IMR-90 (cell line): ENCODE measurements at regions not wholly inside any gene's neighbourhood (a gene's known extent, or its start where the extent isn't known, plus 50 kb on each side); places are given as distances from the start of the nearest gene placed in this dataset.

ENCODE experiments used
- ATAC-seq: fragments of 200-7000 bp; cut with Tn5 transposase; 2 replicates; pipeline ENCODE4 v1.9.1; 2020; ENCODE audit warnings: low read depth, mild to moderate bottlenecking, moderate library complexity
- BruUV-seq: library from RNA; stranded (reverse); fragments of 400-500 nt; replicated peaks from 2 replicates; lab custom pipeline; 2021; lab: Mats Ljungman, UMichigan
- CTCF ChIA-PET: fragments of 300-600 bp; formaldehyde crosslinking; extraction: SDS; loops from one replicate; lab custom pipeline; 2021; ENCODE audit warnings: antibody characterized with exemption; lab: Yijun Ruan, JAX
- POLR2A ChIA-PET: fragments of 300-600 bp; sonication (Branson Sonifier 250); formaldehyde crosslinking; loops from one replicate; lab custom pipeline; 2022; ENCODE audit warnings: antibody characterized with exemption; ENCODE audit not compliant: unreplicated experiment; lab: Charles Lee
- DNase-seq: peaks from one replicate; pipeline ENCODE4 v3.0.0; 2013
- H2AFZ ChIP-seq: replicated peaks from 2 replicates; pipeline ENCODE3; 2013; ENCODE audit warnings: low read length, mild to moderate bottlenecking; ENCODE audit not compliant: poor library complexity
- H2AK5ac ChIP-seq: 2 replicates; pipeline ENCODE4 v1.6.1; 2013; ENCODE audit warnings: low read depth, low read length, inconsistent platforms
- H2AK9ac ChIP-seq: replicated peaks from 2 replicates; pipeline ENCODE3; 2013; ENCODE audit warnings: mild to moderate bottlenecking, low read depth, low read length, moderate library complexity; ENCODE audit not compliant: poor library complexity
- H2BK120ac ChIP-seq: 2 replicates; pipeline ENCODE4 v1.6.1; 2013; ENCODE audit warnings: low read depth, low read length, inconsistent platforms
- H2BK15ac ChIP-seq: 3 replicates; pipeline ENCODE4 v1.6.1; 2013; ENCODE audit warnings: low read depth, low read length, inconsistent platforms
- H2BK20ac ChIP-seq: 2 replicates; pipeline ENCODE4 v1.6.1; 2013; ENCODE audit warnings: low read depth, mild to moderate bottlenecking, inconsistent platforms, low read length, moderate library complexity
- H2BK5ac ChIP-seq: 2 replicates; pipeline ENCODE4 v1.6.1; 2013; ENCODE audit warnings: mild to moderate bottlenecking, low read depth, low read length, inconsistent platforms; ENCODE audit not compliant: poor library complexity, severe bottlenecking
- H3K14ac ChIP-seq: replicated peaks from 2 replicates; pipeline ENCODE4 v1.6.1; 2013; ENCODE audit warnings: low read depth, low read length, inconsistent platforms
- H3K18ac ChIP-seq: 2 replicates; pipeline ENCODE4 v1.6.1; 2013; ENCODE audit warnings: low read depth, low read length, control low read depth
- H3K23ac ChIP-seq: 2 replicates; pipeline ENCODE4 v1.6.1; 2013; ENCODE audit warnings: low read depth, low read length, inconsistent platforms
- H3K27ac ChIP-seq: 2 replicates; pipeline ENCODE4 v1.5.1; 2013; ENCODE audit warnings: mild to moderate bottlenecking, control low read depth, low read length; ENCODE audit not compliant: insufficient read depth
- H3K27me3 ChIP-seq: 2 replicates; pipeline ENCODE4 v1.6.1; 2013; ENCODE audit warnings: low read length; ENCODE audit not compliant: control insufficient read depth, insufficient read depth
- H3K36me3 ChIP-seq: 2 replicates; pipeline ENCODE4 v1.6.1; 2013; ENCODE audit warnings: low read length, mixed read lengths; ENCODE audit not compliant: control insufficient read depth, insufficient read depth
- H3K4ac ChIP-seq: 2 replicates; pipeline ENCODE4 v1.6.1; 2013; ENCODE audit warnings: low read depth, low read length, inconsistent platforms
- H3K4me1 ChIP-seq: 2 replicates; pipeline ENCODE4 v1.6.1; 2013; ENCODE audit warnings: low read length, mixed read lengths; ENCODE audit not compliant: control insufficient read depth, insufficient read depth
- H3K4me2 ChIP-seq: 2 replicates; pipeline ENCODE4 v1.6.1; 2013; ENCODE audit warnings: low read depth, mild to moderate bottlenecking, control low read depth, low read length, moderate library complexity
- H3K4me3 ChIP-seq: 2 replicates; pipeline ENCODE4 v1.5.1; 2013; ENCODE audit warnings: low read depth, mild to moderate bottlenecking, control low read depth, low read length, moderate library complexity; ENCODE audit not compliant: insufficient read depth
- H3K56ac ChIP-seq: 2 replicates; pipeline ENCODE4 v1.6.1; 2013; ENCODE audit warnings: low read length, inconsistent platforms; ENCODE audit not compliant: insufficient read depth; ENCODE audit errors: extremely low read depth
- H3K79me1 ChIP-seq, 2 experiments: 2 replicates each; pipeline ENCODE4 v1.6.1; 2013; ENCODE audit warnings: low read length in 2 of 2, inconsistent platforms in 1 of 2, low read depth in 1 of 2
- H3K9ac ChIP-seq: 2 replicates; pipeline ENCODE4 v1.6.1; 2013; ENCODE audit warnings: low read depth, low read length, control low read depth
- H3K9me1 ChIP-seq: 2 replicates; pipeline ENCODE4 v1.6.1; 2013; ENCODE audit warnings: low read length, inconsistent platforms; ENCODE audit not compliant: insufficient read depth
- H3K9me3 ChIP-seq: 2 replicates; pipeline ENCODE4 v1.6.1; 2013; ENCODE audit warnings: low read length; ENCODE audit not compliant: control insufficient read depth, insufficient read depth
- H4K20me1 ChIP-seq: 2 replicates; pipeline ENCODE4 v1.6.1; 2013; ENCODE audit warnings: low read length, inconsistent platforms; ENCODE audit not compliant: insufficient read depth
- H4K5ac ChIP-seq: 2 replicates; pipeline ENCODE4 v1.6.1; 2013; ENCODE audit warnings: mild to moderate bottlenecking, low read depth, low read length, control low read depth
- H4K8ac ChIP-seq, 2 experiments: 2 replicates each; pipeline ENCODE4 v1.6.1; 2013; ENCODE audit warnings: low read depth in 2 of 2, low read length in 2 of 2, control low read depth in 1 of 2, inconsistent platforms in 1 of 2
- H4K91ac ChIP-seq: 2 replicates; pipeline ENCODE4 v1.6.1; 2013; ENCODE audit warnings: low read depth, low read length, inconsistent platforms; ENCODE audit not compliant: insufficient read depth
- MAFK ChIP-seq: IDR thresholded peaks from 2 replicates; pipeline ENCODE4 v1.6.1; 2012; ENCODE audit warnings: low read depth, low read length, improper control_type of control experiment
- MAZ ChIP-seq: IDR thresholded peaks from 2 replicates; pipeline ENCODE4 v1.6.1; 2012; ENCODE audit warnings: low read depth, mild to moderate bottlenecking, low read length, improper control_type of control experiment, moderate library complexity, borderline replicate concordance
- WGBS, 2 experiments: methylation state at CpG; one replicate each; pipeline versions ENCODE4 v1.1.5 to v1.1.7; 2013; ENCODE audit warnings: missing lambda C conversion rate in 2 of 2; ENCODE audit not compliant: insufficient read length in 1 of 2; ENCODE audit errors: extremely low coverage in 2 of 2; 5-methylcytosine and 5-hydroxymethylcytosine counted together
- dilution Hi-C: fragments of 300-500 bp; cut with HindIII; formaldehyde crosslinking; loops from one replicate; pipeline ENCODE4 v1.14.3; 2018; ENCODE audit warnings: low sequenced_read_pairs; ENCODE audit not compliant: unreplicated experiment
- in situ Hi-C: fragments of 300-500 bp; cut with MboI; formaldehyde crosslinking; loops from 3 replicates; pipeline ENCODE4 v1.14.3; 2019; ENCODE audit warnings: low sequenced_read_pairs, inconsistent platforms, mixed read lengths
- intact Hi-C: fragments of 100-400 bp; cut with micrococcal nuclease; formaldehyde crosslinking; loops from 2 replicates; pipeline ENCODE4 v1.10.0; 2022
- TF ChIP-seq, protein P1 (sequence below): fragments of 150-350 bp; IDR thresholded peaks from 2 replicates; pipeline ENCODE4 v1.6.1; 2016; ENCODE audit warnings: low read depth, mild to moderate bottlenecking, low read length, moderate library complexity, borderline replicate concordance

DNA sequence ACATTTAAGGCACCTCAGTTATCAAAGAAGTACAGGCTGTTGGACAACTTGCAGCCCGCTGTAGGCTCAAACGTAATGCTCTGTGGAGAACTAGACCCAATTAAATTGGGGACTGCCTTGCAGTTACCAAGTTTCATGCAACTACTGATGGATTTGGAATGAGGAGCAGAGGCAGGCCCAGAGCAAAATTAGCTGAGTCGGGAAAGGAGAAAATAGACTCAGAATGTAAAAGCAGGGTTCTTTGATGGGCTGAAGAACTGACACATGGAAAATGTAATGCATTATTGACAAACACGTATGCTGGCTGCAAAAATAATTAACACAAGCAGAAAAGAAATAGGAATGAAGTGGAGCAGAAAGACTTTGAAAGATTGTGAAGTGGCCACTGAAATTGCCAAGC, 432.7 kb upstream of the HNRNPA3 start:
- Histone ChIP-seq H3K79me1 (no peaks in the 10 kb centered on the region), H3K23ac (no peak overlapping the region), H3K36me3 (no peaks in the 10 kb centered on the region), H3K4me3 (no peak overlapping the region), H4K91ac (no peak overlapping the region), H2AK5ac (no peak overlapping the region), H2BK20ac (no peak overlapping the region), H3K9me1 (no peaks in the 10 kb centered on the region), H3K4me1 (no peaks in the 10 kb centered on the region), H3K4me2 (no peak overlapping the region), H3K27me3 (no peaks in the 10 kb centered on the region), H4K8ac (no peak overlapping the region), H3K9ac (no peak overlapping the region), H3K56ac (no peak overlapping the region), H2AK9ac (no peak overlapping the region), H2AFZ (no peak overlapping the region), H2BK120ac (no peak overlapping the region), H3K9me3 (no peaks in the 10 kb centered on the region), H3K14ac (no peak overlapping the region), H3K27ac (no peak overlapping the region), H2BK5ac (no peak overlapping the region), H4K5ac (no peak overlapping the region), H2BK15ac (no peak overlapping the region), H3K4ac (no peak overlapping the region), H4K20me1 (no peaks in the 10 kb centered on the region), H3K18ac (no peak overlapping the region)
- in situ Hi-C loops (no loop called here), intact Hi-C loops (no loop called here), dilution Hi-C loops (no loop called here)
- BruUV-seq = no TSS peak
- TF ChIP-seq MAFK (0 out of 2 replicates have a peak, but pooled peaks have one; percentile 9), MAZ (no peak)
- TF ChIP-seq, protein P1, sequence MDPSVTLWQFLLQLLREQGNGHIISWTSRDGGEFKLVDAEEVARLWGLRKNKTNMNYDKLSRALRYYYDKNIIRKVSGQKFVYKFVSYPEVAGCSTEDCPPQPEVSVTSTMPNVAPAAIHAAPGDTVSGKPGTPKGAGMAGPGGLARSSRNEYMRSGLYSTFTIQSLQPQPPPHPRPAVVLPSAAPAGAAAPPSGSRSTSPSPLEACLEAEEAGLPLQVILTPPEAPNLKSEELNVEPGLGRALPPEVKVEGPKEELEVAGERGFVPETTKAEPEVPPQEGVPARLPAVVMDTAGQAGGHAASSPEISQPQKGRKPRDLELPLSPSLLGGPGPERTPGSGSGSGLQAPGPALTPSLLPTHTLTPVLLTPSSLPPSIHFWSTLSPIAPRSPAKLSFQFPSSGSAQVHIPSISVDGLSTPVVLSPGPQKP = no peak
- ChIA-PET CTCF (no interaction called here), POLR2A (no interaction called here)
- 51% methylated on average over 3 of the region's 4 CpGs; no CpG with 5 or more reads in 1 of the 2 experiments for WGBS, 2 experiments
- ATAC-seq (no peak), DNase-seq (no peak)
